Stimulated activated CD8-positive, alpha-beta memory T cell treated with anti-CD3 and anti-CD28 coated beads, Interleukin-12 subunit alpha, Interleukin-12 subunit beta, amount 100 ng/mL, for 24 hours (primary cell): ENCODE measurements at regions not wholly inside any gene's neighbourhood (a gene's known extent, or its start where the extent isn't known, plus 50 kb on each side); places are given as distances from the start of the nearest gene placed in this dataset.
A peak's percentile ranks its signal among the peaks of the same experiment; 100 is the strongest.

Experiments used
- DNase-seq: peaks from one replicate; pipeline ENCODE4 v3.0.0-alpha.2; 2020; ENCODE audit errors: extremely low read depth

GRCh38 chr5:82358457-82358856, 80.3 kb upstream of the RPS23 start:
- DNase-seq = no peak

- peak; percentile 28 for DNase-seq
Observed at GRCh38 chr5:82356808-82357671, 78.9 kb upstream of the RPS23 start.

- DNase-seq = no peak
Observed at GRCh38 chr5:82356021-82356420, 77.9 kb upstream of the RPS23 start.

- DNase-seq = no peak
Observed at GRCh38 chr5:82355496-82355895, 77.3 kb upstream of the RPS23 start.

- no peak for DNase-seq
Observed at GRCh38 chr5:82355053-82355452, 76.9 kb upstream of the RPS23 start.

GRCh38 chr5:82354543-82354942, 76.4 kb upstream of the RPS23 start:
- no peak for DNase-seq

GRCh38 chr5:82353522-82353921, 75.4 kb upstream of the RPS23 start:
- no peak for DNase-seq

GRCh38 chr5:82352146-82352791, 74.1 kb upstream of the RPS23 start:
- no peak for DNase-seq

- no peak for DNase-seq
Observed at GRCh38 chr5:82351754-82352145, 73.6 kb upstream of the RPS23 start.

GRCh38 chr5:82351297-82351696, 73.1 kb upstream of the RPS23 start:
- DNase-seq = no peak

GRCh38 chr5:82349652-82350051, 71.5 kb upstream of the RPS23 start:
- no peak for DNase-seq

GRCh38 chr5:82348784-82349425, 70.8 kb upstream of the RPS23 start:
- DNase-seq = no peak

- no peak for DNase-seq
Observed at GRCh38 chr5:82347201-82347865, 69.2 kb upstream of the RPS23 start.

GRCh38 chr5:82346399-82347165, 68.4 kb upstream of the RPS23 start:
- no peak for DNase-seq

GRCh38 chr5:82345108-82345507, 67.0 kb upstream of the RPS23 start:
- DNase-seq = no peak

- no peak for DNase-seq
Observed at GRCh38 chr5:82341325-82341724, 63.2 kb upstream of the RPS23 start.

GRCh38 chr5:82340799-82341198, 62.6 kb upstream of the RPS23 start:
- DNase-seq = no peak

GRCh38 chr5:82339792-82340191, 61.6 kb upstream of the RPS23 start:
- no peak for DNase-seq

GRCh38 chr5:82338771-82339373, 60.7 kb upstream of the RPS23 start:
- no peak for DNase-seq

GRCh38 chr5:82336959-82337351, 58.8 kb upstream of the RPS23 start:
- DNase-seq = no peak
